RPMI7951 (cell line): ENCODE measurements at regions not wholly inside any gene's neighbourhood (a gene's known extent, or its start where the extent isn't known, plus 50 kb on each side); places are given as distances from the start of the nearest gene placed in this dataset.

Experiments
- DNase-seq: peaks from one replicate; pipeline ENCODE4 v3.0.0-alpha.2; 2012; ENCODE audit warnings: low read depth

DNA sequence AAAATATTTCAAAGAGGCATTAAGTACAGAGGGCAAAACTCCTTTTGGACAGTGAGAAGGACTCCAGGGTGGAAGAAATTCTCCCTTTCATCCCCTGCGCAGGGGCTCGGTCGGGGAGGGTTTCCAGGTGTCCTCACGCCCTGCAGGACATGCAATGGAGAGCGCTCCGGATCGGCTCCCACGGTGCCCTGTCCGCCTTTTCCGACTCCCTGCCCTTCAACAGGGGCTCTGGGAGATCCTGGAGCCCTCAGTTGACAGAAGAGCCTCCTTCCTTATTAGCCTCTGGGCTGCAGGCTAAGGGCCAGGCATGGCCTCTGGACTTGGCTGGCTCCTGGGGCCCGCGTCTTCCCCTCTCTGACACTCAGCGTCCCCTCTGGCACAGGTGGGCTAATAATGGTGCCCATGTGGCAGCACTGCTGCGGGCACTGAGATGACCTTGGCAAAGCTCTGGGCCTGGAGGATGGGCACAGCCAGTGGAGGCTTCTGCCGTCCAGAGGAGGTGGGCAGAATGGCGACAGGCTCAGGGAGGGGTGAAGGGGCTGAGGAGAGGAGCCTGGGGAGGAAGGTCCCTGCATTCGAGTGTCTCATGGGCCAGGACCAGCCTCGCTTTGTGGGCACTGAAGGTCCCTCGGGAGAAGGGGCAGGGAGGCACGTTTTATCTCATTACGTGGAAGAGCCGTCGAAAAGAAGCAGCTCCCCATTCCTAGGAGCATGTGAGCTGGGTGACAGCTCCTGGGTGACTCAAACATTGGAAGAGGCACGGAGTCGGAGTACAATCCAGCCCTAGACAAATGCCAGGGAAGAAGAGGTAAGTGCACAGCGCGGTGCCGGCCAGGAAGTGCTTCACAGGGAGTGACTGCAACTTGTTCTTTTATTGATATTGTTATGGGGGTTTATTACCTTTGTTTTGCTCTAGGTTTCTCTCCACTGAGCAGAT, 161.7 kb downstream of the IRF8 start:
- DNase-seq: no peak

DNA sequence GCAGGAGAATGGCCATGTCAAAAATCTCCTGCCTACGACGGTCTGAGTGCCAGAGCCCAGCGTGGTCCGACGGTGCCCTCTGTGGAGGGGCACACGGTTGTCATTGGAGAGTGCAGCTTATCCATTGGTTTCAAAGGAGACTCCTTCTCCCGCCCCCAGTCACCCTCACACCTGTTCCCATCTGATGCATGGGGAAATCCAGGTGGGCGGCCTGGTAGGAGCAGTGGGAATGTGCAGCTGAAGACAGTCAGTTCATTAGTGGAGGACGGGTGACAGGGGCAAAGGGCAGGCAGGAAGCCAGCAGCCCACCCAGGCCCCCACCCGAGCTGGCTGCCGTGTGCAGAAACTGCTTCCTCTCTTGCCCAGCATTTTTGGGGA, 162.3 kb downstream of the IRF8 start:
- no peak for DNase-seq

DNA sequence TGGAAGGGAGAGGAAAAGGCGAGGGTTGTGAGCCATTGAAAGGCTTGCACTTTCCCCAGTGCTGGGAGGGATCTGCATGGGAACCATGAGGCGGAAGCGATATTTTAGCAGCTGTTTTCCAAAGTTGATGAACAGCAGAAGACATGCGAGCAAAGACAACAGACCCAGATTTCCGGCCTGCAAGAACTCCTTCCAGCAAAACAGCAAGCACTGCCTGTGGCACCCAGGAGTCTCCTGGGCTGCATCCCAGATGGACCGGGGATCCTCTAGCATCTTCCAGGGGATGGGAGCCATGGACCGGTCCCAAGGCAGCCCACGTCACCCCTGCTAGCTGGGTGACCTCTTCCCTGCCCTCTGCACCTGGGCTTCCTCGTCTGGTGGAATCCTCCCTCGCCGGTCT, 162.8 kb downstream of the IRF8 start:
- no peak for DNase-seq

DNA sequence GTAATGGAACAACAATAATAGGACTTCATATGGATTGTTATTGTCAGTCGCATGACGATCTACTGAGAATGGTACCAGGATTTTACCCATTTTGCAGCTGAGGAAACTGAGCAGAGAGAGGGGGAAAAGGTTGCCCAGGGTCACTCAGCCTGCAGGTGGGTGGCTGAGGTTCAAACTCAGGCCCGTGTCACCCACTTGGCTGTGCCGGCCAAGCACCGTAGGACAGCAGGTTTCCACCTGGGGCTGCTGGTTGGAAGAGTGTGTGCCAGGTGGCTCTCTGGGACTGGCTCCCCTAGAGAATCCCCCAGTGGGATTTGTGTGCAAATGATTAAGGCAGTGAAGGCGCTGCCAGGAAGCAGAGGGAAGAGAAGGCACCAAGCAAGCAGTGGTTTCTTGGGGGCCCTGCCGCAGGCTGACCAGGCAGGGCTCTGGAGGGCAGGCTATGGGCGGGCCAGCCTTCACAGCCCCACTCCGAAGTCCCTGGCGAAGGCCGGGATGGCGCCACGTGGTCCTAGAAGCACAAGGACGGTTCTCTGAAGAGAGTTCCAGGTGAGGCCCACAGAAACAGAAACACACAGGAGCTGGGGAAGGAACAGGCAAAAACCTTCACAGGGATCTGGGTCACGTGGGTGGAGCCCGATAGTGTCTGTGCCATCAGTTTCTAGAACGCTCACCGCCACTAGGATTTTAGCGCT, 163.5 kb downstream of the IRF8 start:
- no peak for DNase-seq

DNA sequence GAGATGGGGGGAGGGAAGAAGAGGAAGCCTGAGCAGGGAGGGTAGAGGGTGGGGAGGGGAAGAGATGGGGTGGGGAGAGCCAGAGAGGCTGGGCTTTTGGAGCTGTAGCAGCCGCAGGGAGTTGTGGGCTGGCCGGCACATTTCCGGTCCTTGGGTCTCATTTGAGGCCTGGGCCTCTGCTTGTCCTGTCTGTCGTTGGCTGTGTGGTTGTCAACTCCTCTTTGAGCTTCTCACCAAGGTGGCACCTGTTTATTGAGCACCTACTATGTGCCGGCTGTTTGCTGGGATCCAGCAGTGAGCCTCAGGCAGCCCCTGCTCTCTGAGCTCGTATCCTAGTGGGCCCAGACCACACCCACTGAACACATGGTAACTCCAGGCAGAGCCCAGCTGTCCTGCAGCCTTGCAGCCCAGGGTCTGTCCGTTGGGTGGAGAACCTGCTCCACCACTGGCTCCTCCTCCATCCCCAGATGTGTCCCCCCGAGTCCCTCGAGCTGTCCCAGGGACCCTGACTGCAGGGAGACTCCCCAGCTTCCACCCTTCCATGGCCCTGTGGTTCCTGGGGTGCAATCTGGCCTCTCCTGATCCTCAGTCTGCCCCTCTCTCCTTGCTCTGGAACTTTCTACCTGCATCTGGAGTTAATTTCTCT, 164.9 kb downstream of the IRF8 start:
- DNase-seq: no peak

- DNase-seq: no peak
Measured at GRCh38 chr16:86064431-86065250, 165.7 kb downstream of the IRF8 start.

DNA sequence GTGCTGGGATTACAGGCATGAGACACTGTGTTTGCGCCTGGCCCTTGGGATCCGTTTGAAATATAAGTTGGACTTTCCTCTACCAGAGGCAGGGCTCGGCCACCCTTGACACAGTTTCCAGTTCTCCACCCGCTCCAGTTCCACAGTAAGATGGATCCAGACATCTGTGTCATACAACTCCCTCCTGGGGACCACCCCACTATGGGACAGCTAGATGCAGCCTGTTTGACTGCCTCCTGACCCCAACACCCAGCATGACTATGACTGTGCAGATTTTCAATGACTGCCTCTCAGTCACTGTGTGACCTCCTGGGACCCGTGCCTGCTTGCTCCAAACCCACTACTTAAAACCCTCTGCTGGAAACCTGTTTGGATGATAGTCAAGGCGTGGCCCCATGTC, 166.7 kb downstream of the IRF8 start:
- no peak for DNase-seq

- DNase-seq: no peak
Measured at GRCh38 chr16:86066811-86067210, 167.8 kb downstream of the IRF8 start.

DNA sequence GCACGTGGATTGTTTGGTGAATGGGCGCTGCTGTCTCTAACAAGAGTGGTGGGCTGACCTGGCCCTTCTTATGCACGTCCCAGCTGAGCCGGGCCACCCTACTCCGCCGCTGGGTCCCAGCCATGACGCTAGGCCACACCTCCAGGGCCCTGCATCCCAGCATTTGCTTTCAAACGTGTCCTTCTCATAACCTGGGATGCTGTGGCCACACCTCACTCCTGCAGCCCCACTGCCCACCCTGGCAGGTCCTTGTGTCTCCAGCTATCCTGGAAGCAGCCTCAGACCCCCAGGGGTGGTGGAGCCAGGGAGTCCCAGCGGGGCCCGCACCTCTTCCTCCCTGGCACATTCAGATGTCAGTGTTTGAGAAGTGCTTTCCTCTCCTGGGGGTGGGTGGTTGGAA, 168.6 kb downstream of the IRF8 start:
- DNase-seq: no peak

GRCh38 chr16:86067936-86068335, 169.0 kb downstream of the IRF8 start:
- no peak for DNase-seq

DNA sequence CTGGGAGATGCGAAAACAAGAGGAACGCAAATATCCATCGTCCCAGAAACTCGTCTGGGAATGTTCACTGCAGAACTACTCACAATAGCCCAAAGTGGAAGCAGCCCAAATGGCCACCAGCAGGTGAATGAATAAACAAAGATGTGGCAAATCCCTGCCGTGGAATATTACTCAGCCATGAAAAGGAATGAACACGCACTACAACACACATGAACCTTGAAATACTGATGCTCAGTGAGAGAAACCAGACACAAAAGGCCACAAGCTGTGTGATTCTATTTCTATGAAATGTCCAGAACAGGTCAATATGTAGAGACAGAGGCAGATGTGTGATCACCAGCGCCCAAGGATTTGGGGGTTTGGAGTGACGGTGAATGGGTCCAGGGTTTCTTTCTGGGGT, 169.8 kb downstream of the IRF8 start:
- DNase-seq: no peak

GRCh38 chr16:86069736-86070298, 170.9 kb downstream of the IRF8 start:
- no peak for DNase-seq

- no peak for DNase-seq
Measured at GRCh38 chr16:86070484-86070883, 171.5 kb downstream of the IRF8 start.

- no peak for DNase-seq
Measured at GRCh38 chr16:86070971-86071370, 172.0 kb downstream of the IRF8 start.

- no peak for DNase-seq
Measured at GRCh38 chr16:86071611-86072240, 172.8 kb downstream of the IRF8 start.

- peak; percentile 64 for DNase-seq
Measured at GRCh38 chr16:86072328-86073102, 173.6 kb downstream of the IRF8 start.

DNA sequence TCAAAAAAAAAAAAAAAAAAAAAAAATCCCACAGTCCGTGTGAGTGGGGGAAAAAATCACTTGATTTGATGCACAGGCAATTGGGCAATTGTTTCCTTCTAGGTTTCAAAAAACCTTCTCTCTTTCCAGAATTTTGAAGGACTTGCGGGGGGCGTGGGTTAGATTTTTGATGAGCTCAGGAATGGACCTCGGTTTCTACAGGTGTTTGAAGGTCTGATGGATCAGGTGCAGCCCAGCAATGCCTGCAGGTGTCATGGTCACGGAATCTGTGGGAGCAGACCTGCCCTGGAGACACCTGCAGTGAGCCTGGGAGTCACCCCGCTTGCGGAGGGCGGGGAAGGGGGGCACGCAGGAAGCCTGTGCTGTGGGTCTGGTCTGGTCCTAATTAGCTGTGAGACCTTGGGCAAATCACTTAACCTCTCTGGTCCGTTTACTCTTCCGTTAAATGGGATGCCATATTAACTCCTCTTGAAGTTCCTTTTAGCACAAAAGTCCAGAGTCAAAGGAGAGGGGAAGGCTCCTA, 174.2 kb downstream of the IRF8 start:
- DNase-seq: no peak

- DNase-seq: no peak
Measured at GRCh38 chr16:86073763-86074493, 175.0 kb downstream of the IRF8 start.
